Astrocyte (in vitro differentiated cells and primary cell): ENCODE measurements at regions not wholly inside any gene's neighbourhood (a gene's known extent, or its start where the extent isn't known, plus 50 kb on each side); places are given as distances from the start of the nearest gene placed in this dataset.
A peak's percentile ranks its signal among the peaks of the same experiment; 100 is the strongest.

Experiments used
- DNase-seq: peaks from one replicate; pipeline ENCODE4 v3.0.0-alpha.2; 2010; ENCODE audit warnings: low read depth
- FAIRE-seq: peaks from 2 replicates; lab custom pipeline; 2011; peaks lifted over from hg19 to GRCh38; lab: Jason Lieb, UNC
- H2AFZ ChIP-seq: 2 replicates; pipeline ENCODE4 v1.6.0; 2012; ENCODE audit warnings: low read depth, low read length, inconsistent platforms
- H3K27ac ChIP-seq: 2 replicates; pipeline ENCODE4 v1.5.1; 2011; ENCODE audit warnings: low read depth, low read length, inconsistent platforms
- H3K27me3 ChIP-seq: 2 replicates; pipeline ENCODE4 v1.6.0; 2011; ENCODE audit warnings: low read length, inconsistent platforms; ENCODE audit not compliant: insufficient read depth
- H3K36me3 ChIP-seq: 2 replicates; pipeline ENCODE4 v1.5.1; 2011; ENCODE audit warnings: low read length, inconsistent platforms; ENCODE audit not compliant: insufficient read depth
- H3K4me1 ChIP-seq: 2 replicates; pipeline ENCODE4 v1.5.1; 2011; ENCODE audit warnings: low read length, inconsistent platforms; ENCODE audit not compliant: insufficient read depth
- H3K4me2 ChIP-seq: 2 replicates; pipeline ENCODE4 v1.6.0; 2012; ENCODE audit warnings: low read length, inconsistent platforms
- H3K4me3 ChIP-seq: 2 replicates; pipeline ENCODE4 v1.5.1; 2011; ENCODE audit warnings: low read depth, mild to moderate bottlenecking, low read length, inconsistent platforms; ENCODE audit not compliant: insufficient read depth
- H3K79me2 ChIP-seq: 2 replicates; pipeline ENCODE4 v1.6.0; 2012; ENCODE audit warnings: mild to moderate bottlenecking, low read length, inconsistent platforms; ENCODE audit not compliant: insufficient read depth
- H3K9ac ChIP-seq: 2 replicates; pipeline ENCODE4 v1.6.0; 2012; ENCODE audit warnings: mild to moderate bottlenecking, low read length, inconsistent platforms
- H3K9me3 ChIP-seq: 2 replicates; pipeline ENCODE4 v1.5.1; 2012; ENCODE audit warnings: low read depth, mild to moderate bottlenecking, low read length, inconsistent platforms; ENCODE audit not compliant: insufficient read depth
- H4K20me1 ChIP-seq: 2 replicates; pipeline ENCODE4 v1.6.0; 2012; ENCODE audit warnings: low read length, inconsistent platforms; ENCODE audit not compliant: insufficient read depth
- H3K27ac Mint-ChIP-seq: one replicate; pipeline ENCODE4 v1.8.0; 2021; ENCODE audit warnings: mild to moderate bottlenecking, mixed read lengths; ENCODE audit not compliant: unreplicated experiment
- H3K27me3 Mint-ChIP-seq: one replicate; pipeline ENCODE4 v1.8.0; 2021; ENCODE audit warnings: low read depth, mixed read lengths; ENCODE audit not compliant: unreplicated experiment
- H3K36me3 Mint-ChIP-seq: one replicate; pipeline ENCODE4 v1.8.0; 2021; ENCODE audit warnings: low read depth, mixed read lengths; ENCODE audit not compliant: unreplicated experiment
- H3K4me1 Mint-ChIP-seq: one replicate; pipeline ENCODE4 v1.8.0; 2021; ENCODE audit warnings: low read depth, mixed read lengths; ENCODE audit not compliant: unreplicated experiment
- H3K4me3 Mint-ChIP-seq: one replicate; pipeline ENCODE4 v1.8.0; 2021; ENCODE audit warnings: mild to moderate bottlenecking, moderate library complexity, mixed read lengths; ENCODE audit not compliant: unreplicated experiment
- H3K9me3 Mint-ChIP-seq: one replicate; pipeline ENCODE4 v1.8.0; 2021; ENCODE audit warnings: mild to moderate bottlenecking, mixed read lengths; ENCODE audit not compliant: unreplicated experiment
- EZH2 ChIP-seq: IDR thresholded peaks from 2 replicates; pipeline ENCODE4 v1.6.1; 2012; ENCODE audit warnings: mild to moderate bottlenecking, low read length, inconsistent platforms; ENCODE audit not compliant: insufficient read depth
- TF ChIP-seq, protein P1 (sequence below): IDR thresholded peaks from 2 replicates; pipeline ENCODE4 v1.5.1; 2011; ENCODE audit warnings: low read depth, mild to moderate bottlenecking, inconsistent platforms, low read length, moderate library complexity; ENCODE audit not compliant: insufficient read depth

- no peak overlapping the region for H3K4me3 Mint-ChIP-seq
- H3K27me3 ChIP-seq = peaks cover 2% of the 10 kb centered on the region
- H2AFZ ChIP-seq = no peak overlapping the region
- H3K4me1 Mint-ChIP-seq = peaks cover 1% of the 10 kb centered on the region
- FAIRE-seq (no peak), DNase-seq (peak; percentile 9)
- no peak overlapping the region for H3K27ac Mint-ChIP-seq
- no peak overlapping the region for H3K4me2 ChIP-seq
- H3K9me3 ChIP-seq = no peaks in the 10 kb centered on the region
- no peak overlapping the region for H3K9ac ChIP-seq
- no peaks in the 10 kb centered on the region for H3K36me3 Mint-ChIP-seq
- no peaks in the 10 kb centered on the region for H3K36me3 ChIP-seq
- no peak overlapping the region for H3K4me3 ChIP-seq
- H4K20me1 ChIP-seq = no peaks in the 10 kb centered on the region
- H3K9me3 Mint-ChIP-seq = peaks cover 3% of the 10 kb centered on the region
- no peaks in the 10 kb centered on the region for H3K79me2 ChIP-seq
- no peak overlapping the region for H3K27ac ChIP-seq
- no peaks in the 10 kb centered on the region for H3K4me1 ChIP-seq
- TF ChIP-seq, protein P1, sequence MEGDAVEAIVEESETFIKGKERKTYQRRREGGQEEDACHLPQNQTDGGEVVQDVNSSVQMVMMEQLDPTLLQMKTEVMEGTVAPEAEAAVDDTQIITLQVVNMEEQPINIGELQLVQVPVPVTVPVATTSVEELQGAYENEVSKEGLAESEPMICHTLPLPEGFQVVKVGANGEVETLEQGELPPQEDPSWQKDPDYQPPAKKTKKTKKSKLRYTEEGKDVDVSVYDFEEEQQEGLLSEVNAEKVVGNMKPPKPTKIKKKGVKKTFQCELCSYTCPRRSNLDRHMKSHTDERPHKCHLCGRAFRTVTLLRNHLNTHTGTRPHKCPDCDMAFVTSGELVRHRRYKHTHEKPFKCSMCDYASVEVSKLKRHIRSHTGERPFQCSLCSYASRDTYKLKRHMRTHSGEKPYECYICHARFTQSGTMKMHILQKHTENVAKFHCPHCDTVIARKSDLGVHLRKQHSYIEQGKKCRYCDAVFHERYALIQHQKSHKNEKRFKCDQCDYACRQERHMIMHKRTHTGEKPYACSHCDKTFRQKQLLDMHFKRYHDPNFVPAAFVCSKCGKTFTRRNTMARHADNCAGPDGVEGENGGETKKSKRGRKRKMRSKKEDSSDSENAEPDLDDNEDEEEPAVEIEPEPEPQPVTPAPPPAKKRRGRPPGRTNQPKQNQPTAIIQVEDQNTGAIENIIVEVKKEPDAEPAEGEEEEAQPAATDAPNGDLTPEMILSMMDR = no peak
- TF ChIP-seq EZH2 = no peak
- H3K27me3 Mint-ChIP-seq = no peaks in the 10 kb centered on the region
Observed at GRCh38 chr4:38461342-38461741, 202.7 kb upstream of the KLF3 start.

DNA sequence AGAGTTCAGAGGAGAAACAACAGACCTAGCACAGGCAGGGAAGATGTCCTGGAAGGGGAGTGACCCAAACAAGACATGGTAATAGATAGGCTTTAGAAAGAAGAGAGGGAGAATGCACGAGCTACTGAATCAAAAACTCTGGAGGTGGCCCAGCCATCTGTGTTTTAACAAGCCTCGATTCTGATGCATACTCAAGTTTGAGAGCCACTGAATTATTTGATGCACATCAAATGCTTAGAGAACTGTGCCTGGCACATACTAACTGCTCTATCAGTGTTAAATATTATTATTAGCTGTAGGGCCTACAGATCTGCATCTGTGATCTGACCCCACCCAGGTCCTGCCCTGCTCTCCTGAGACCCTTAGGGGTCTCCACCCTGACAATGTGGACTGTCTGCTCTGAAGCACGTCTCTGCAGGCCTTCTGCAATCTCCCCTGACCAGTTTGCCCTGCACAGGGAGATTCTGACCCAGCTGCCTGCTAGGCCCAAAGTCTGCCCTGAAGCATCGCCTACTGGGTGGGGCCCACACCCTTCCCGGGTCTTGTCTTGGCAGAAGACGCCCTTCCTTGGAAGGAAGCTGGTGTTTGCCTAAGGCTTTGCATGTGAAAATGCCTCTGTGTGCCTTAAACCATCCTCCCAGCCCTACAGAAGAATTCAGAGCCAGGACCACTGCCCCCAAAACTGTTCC lies 201.5 kb upstream of the KLF3 start:
- peaks cover 13% of the 10 kb centered on the region for H3K9me3 Mint-ChIP-seq
- no peaks in the 10 kb centered on the region for H3K4me1 ChIP-seq

More for the DNA sequence above, 201.5 kb upstream of the KLF3 start:
- Mint-ChIP-seq H3K4me3 (no peak overlapping the region), H3K36me3 (peaks cover 4% of the 10 kb centered on the region), H3K27ac (no peak overlapping the region), H3K27me3 (no peaks in the 10 kb centered on the region), H3K4me1 (peaks cover 1% of the 10 kb centered on the region)
- no peaks in the 10 kb centered on the region for H3K36me3 ChIP-seq
- no peak overlapping the region for H3K4me3 ChIP-seq
- no peak for FAIRE-seq
- no peaks in the 10 kb centered on the region for H3K27me3 ChIP-seq
- no peak for TF ChIP-seq EZH2
- TF ChIP-seq, protein P1 = no peak
- H3K9ac ChIP-seq = no peak overlapping the region
- H3K4me2 ChIP-seq = no peak overlapping the region
- H4K20me1 ChIP-seq = no peaks in the 10 kb centered on the region
- no peak for DNase-seq
- H3K9me3 ChIP-seq = no peaks in the 10 kb centered on the region
- no peak overlapping the region for H2AFZ ChIP-seq
- no peak overlapping the region for H3K27ac ChIP-seq
- H3K79me2 ChIP-seq = no peaks in the 10 kb centered on the region
